IMR-90 (cell line): ENCODE measurements at regions not wholly inside any gene's neighbourhood (a gene's known extent, or its start where the extent isn't known, plus 50 kb on each side); places are given as distances from the start of the nearest gene placed in this dataset.

Experiments used
- CHD1 ChIP-seq: IDR thresholded peaks from 2 replicates; pipeline ENCODE4 v1.6.1; 2012; ENCODE audit warnings: low read depth, low read length, improper control_type of control experiment
- ELK1 ChIP-seq: fragments of 150-350 bp; IDR thresholded peaks from 2 replicates; pipeline ENCODE4 v1.6.1; 2016; ENCODE audit warnings: low read depth, mild to moderate bottlenecking, low read length, moderate library complexity, borderline replicate concordance
- FOS ChIP-seq: fragments of 150-350 bp; IDR thresholded peaks from 2 replicates; pipeline ENCODE4 v1.6.1; 2016; ENCODE audit warnings: low read depth, low read length
- MXI1 ChIP-seq: IDR thresholded peaks from 2 replicates; pipeline ENCODE4 v1.6.1; 2012; ENCODE audit warnings: low read depth, mild to moderate bottlenecking, low read length, moderate library complexity, borderline replicate concordance
- POLR2A ChIP-seq: IDR thresholded peaks from 2 replicates; pipeline ENCODE4 v1.6.1; 2012; ENCODE audit warnings: mild to moderate bottlenecking, low read depth, low read length
- RAD21 ChIP-seq: IDR thresholded peaks from 2 replicates; pipeline ENCODE4 v1.6.1; 2012; ENCODE audit warnings: low read length, improper control_type of control experiment
- SMC3 ChIP-seq: fragments of 150-350 bp; IDR thresholded peaks from 2 replicates; pipeline ENCODE4 v1.6.1; 2016; ENCODE audit warnings: low read depth, mild to moderate bottlenecking, antibody characterized with exemption, low read length, moderate library complexity
- TF ChIP-seq, protein P1 (sequence below): conservative IDR thresholded peaks from 2 replicates; pipeline ENCODE4 v1.5.1; 2012; ENCODE audit warnings: mild to moderate bottlenecking, low read depth, low read length, improper control_type of control experiment

- TF ChIP-seq POLR2A (no peak), FOS (no peak), SMC3 (no peak), RAD21 (no peak), MXI1 (no peak), ELK1 (no peak), CHD1 (no peak)
- TF ChIP-seq, protein P1, sequence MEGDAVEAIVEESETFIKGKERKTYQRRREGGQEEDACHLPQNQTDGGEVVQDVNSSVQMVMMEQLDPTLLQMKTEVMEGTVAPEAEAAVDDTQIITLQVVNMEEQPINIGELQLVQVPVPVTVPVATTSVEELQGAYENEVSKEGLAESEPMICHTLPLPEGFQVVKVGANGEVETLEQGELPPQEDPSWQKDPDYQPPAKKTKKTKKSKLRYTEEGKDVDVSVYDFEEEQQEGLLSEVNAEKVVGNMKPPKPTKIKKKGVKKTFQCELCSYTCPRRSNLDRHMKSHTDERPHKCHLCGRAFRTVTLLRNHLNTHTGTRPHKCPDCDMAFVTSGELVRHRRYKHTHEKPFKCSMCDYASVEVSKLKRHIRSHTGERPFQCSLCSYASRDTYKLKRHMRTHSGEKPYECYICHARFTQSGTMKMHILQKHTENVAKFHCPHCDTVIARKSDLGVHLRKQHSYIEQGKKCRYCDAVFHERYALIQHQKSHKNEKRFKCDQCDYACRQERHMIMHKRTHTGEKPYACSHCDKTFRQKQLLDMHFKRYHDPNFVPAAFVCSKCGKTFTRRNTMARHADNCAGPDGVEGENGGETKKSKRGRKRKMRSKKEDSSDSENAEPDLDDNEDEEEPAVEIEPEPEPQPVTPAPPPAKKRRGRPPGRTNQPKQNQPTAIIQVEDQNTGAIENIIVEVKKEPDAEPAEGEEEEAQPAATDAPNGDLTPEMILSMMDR, result no peak
Measured at GRCh38 chr6:20341564-20341963, 60.1 kb upstream of the E2F3 start.
